NCI-H2107 (cell line): ENCODE measurements at regions not wholly inside any gene's neighbourhood (a gene's known extent, or its start where the extent isn't known, plus 50 kb on each side); places are given as distances from the start of the nearest gene placed in this dataset.
"Not testable (repeated sequence)": the region's sequence is repeated elsewhere in the genome, so short reads cannot be mapped to it uniquely, and the experiment has no call there.

Experiments used
- DNase-seq: peaks from one replicate; lab custom pipeline; 2025; lab: John Stamatoyannopoulos, UW

DNA sequence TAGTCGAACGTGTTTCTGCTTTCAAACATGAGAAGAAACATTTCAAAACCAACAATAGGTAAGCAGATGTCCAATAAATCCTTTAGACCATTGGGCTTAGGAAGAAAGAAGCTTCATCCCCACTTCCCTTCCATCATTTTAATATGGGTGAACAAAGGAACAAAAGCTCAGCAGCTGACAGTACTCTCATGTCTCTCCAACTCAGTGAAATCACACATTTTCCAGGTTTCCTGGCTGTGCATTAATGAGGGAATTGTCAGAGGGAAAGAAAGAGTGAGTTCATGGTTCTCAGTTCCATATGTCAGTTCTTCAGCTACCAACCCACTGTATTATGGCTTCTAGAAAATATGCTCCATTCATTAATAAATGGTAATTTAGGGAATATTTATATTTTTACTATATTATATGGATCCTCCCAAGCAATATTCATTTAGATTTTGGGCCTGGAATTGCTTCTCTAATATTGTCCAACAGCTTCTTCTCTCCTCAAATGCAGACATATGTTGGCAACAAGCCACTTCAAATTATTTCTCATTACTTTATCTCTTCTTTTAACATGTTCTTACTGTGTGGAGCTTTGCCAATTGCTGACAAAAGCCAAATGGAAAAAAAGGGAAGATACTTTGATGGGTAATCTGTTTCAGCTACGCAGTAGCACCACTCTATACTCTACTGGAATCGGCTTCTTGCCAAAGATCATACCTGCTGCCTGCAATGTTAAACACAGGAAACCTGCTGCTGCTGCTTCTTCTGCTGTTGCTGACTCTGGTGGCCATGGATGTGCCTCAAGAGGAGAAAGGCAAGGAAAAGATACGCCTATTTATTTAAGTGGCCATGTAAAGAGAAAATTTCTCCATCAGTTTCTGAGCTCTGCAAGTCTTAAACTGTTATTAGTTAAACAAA, 1757.6 kb downstream of the ARAP2 start:
- no peak for DNase-seq

DNA sequence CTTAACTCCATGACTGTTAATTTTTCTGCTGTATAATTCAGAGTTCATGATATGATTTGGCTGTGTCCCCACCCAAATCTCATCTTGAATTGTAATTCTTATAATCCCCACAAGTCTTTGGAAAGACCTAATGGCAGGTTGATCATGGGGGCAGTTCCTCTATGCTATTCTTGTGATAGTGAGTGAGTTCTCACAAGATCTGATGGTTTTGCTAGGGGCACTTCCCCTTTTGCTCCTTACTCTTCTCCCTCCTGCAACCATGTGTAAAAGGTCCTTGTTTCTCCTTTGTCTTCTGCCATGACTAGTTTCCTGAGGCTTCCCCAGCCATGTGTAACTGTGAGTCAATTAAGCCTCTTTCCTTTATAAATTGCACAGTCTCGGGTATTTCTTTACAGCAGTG, 1751.9 kb downstream of the ARAP2 start:
- no peak for DNase-seq

DNA sequence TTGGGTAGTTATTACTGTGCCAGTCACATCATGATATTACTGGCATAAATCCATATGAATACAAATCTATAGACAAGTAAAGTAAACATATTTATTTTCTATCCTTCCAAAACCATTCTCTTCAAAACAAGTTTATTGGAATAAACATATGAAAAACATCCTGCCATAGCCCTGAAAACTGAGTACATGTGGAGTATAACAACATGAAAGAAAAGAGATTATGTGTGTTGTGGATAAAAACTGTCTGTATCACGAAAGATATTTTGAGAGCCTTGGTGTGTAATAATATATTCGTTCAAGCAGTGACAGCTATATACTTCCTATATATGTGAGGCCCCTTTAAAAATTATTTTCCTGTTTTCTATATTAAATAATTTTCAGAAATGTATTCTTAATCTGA, 1742.2 kb downstream of the ARAP2 start:
- DNase-seq, result no peak

DNA sequence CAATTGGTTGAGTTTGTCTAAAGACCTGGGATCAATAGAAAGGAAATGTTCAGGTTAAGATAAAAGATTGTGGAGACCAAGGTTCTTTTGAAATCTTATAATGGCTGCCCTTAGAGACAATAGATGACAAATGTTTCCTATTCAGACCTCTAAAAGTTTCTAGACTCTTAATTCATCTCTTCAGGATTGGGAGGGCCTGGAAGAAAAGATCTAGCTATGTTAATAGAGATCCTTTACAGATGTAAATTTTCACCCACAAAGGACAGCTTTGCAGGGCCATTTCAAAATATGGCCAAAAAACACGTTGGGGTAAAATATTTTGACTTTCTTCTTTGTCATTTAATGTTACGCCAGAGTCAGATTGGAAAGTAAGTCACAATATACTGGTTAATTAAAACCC, 1739.6 kb downstream of the ARAP2 start:
- not testable (repeated sequence) for DNase-seq

DNA sequence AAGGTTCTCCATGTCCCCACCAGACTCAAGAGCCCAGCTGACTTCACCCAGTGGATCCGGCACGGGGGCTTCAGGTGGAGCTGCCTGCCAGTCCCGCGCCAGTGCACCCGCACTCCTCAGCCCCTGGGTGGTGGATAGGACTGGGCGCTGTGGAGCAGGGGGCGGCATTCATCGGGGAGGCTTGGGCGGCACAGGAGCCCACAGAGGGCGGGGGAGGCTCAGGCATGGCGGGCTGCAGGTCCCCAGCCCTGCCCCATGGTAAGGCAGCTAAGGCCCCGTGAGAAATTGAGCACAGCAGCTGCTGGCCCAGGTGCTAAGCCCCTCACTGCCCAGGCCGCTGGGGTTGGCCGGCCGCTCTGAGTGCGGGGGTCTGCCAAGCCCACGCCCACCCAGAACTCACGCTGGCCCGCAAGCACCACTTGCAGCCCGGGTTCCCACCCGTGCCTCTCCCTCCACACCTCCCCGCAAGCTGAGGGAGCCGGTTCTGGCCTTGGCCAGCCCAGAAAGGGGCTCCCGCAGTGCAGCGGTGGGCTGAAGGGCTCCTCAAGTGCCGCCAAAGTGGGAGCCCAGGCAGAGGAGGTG, 1737.7 kb downstream of the ARAP2 start:
- DNase-seq, result not testable (repeated sequence)

DNA sequence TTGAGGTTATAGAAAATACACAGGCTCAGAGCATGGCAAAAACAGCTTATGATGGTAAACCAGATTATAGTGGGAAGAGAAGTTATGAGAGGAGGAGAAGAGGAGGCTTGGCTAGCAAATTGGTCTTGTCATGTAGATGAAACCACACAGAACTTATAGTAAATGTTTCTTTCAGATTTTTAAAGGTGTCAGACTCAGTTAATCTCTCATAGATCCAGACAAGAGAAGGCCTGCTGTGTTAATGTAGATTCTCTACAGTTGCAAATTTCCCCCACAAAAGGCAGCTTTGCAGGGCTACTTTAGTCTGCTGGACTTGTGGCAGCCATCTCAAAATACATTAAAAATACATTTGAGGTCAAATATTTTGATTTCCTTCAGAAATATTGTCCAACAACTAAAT, 1731.7 kb downstream of the ARAP2 start:
- no peak for DNase-seq

DNA sequence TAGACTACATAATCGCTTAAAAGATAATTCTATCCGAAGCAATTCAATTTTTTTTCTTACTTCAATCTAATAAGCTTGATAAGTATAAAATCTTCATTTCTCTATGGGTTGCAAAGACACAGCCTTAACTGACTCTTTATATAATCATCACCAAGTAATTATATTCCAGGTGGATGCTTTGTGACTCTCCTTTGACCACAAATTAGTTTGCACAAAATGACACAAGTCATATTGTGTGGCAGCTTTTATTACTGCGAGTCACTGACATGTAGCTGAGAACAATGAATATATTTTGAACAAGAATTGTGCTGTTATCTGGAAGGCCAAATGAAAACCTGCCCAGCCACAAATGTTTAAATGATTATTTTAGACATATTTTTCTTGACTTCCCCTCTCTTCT, 1727.8 kb downstream of the ARAP2 start:
- no peak for DNase-seq

DNA sequence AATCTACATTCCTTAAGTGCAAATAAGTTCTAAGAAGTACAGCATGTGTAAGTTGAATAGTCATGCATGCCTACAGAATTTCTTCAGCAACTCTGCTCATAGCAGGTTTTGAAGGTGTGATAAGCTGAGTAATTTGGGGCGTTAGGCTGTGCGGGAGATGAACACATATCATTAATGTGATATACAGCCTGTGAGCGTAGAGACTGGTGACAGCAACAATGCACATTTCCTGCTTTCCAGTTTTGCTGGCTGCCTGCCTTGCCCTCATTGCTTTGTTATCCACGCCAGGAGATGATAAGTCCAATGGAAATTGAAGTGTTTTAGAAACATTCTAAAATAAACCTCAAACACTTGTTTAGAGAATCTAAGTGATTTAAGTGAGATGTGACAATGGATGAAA, 1709.4 kb downstream of the ARAP2 start:
- no peak for DNase-seq

DNA sequence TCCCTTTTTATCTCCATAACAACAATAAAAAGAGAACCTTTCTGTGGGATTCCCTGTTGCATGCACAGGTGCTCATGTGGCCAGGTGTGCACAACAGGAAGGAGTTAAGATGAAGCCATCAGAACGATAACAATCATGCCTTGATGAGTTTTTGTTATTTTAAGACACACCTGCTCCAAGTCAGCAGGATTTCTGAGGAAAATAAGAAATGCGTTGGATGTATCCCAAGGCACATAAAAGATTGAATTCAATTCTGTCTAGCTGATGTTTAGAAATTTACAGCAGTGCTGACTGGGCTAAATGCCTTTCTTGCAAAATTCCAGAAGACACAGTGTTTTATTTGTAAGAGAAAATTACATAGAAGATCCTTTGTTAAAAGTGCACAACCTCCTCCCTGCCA, 1678.2 kb downstream of the ARAP2 start:
- no peak for DNase-seq

DNA sequence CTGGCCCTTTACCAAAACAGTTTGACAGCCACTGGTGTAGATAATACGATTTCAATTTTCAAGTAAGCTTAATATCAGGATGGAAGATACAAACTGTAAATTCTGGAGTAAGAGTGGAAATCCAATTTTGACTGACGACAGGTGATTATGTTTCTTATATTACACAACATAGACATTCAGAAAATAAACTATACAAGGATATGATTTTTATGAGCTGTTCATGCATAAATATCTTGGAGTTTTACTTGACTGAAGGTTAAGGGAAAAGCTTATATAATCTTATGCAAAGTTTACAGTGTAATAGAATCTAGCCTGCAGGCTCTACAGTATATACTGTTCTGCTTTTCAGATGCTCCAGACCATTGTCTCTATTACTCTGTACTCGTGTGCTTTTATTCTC, 1672.3 kb downstream of the ARAP2 start:
- DNase-seq, result no peak

DNA sequence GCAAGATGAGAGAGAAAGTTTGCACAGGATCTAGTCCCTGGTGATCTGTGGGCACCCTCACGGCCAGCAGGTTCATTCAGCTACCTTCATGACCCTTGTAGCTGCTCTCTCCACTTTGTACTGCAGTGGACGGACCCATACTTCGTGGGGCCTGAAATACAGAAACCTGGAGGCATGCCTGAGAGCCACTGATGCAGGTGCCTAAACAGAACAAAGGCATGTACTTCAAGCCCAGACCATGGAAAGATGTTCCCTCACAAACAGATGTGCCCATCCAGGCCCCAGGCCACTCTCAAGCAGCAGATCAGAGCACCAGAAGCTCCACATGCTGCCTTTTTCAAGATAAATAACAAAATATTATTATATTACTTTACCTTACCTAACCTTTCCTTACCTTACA, 1629.0 kb downstream of the ARAP2 start:
- no peak for DNase-seq

DNA sequence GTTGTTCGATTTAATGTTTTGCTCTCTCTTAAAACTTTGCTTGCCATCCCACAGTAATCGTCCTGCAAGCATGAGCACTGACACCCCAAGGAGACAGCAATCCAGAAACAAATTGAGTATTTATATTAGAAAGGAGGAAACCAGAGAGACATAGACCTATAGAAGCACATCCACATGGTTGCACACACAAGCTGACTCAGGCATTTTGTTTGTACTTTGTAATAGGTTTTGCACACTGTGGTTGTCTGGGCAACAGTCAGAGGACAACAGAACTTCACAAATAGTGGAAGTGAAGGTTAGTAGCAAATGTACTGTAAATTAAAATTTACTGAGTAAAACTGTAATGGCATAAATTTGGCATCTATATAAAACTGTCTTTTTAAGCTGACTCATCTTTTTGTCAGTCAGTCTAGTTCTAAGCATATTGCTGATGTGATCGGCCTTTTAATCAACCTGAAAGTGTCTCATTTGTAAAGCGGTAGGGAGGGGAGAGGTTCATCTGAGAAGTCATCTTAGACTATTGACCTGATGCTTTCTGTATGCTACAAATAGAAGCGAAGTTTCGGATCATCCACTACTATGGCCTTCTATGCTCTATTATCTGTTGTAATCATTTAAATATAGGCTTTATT, 1624.7 kb downstream of the ARAP2 start:
- DNase-seq, result no peak

DNA sequence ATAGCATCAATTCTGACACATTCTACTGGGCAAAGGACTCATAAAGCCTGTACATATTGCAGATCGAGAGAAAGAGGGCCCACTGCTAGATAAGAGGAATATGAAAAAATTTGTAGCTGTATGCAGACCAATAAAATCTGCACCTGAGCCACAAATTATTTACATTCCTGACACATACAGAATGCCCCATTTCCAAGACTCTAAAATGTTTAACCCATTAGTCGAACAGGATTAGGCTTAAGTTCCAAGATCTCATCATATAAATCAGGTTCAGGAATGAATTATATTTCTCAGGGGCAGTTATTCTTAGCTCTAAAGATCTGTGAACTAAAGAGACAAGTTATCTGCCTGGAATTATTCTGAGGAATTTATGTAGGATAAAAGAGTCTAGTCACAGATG, 1615.8 kb downstream of the ARAP2 start:
- no peak for DNase-seq

DNA sequence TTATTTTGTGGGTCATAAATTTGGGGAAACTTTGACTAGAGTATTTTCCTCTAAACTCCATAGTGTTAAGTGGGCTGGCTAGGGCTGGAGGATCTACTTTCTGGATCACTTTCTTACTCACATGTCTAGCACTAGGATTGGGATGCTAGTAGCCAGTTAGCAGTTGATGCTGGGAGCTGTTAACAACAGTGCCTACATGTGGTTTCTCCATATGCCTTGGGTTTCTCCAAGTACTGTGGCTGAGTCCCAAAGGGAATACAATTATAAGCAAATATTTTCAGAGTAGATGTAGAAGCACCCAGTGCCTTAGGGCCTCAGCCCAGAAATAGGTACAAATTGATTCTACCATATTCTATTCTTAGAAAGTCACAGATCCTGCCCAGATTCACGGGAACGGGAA, 1614.9 kb downstream of the ARAP2 start:
- no peak for DNase-seq

DNA sequence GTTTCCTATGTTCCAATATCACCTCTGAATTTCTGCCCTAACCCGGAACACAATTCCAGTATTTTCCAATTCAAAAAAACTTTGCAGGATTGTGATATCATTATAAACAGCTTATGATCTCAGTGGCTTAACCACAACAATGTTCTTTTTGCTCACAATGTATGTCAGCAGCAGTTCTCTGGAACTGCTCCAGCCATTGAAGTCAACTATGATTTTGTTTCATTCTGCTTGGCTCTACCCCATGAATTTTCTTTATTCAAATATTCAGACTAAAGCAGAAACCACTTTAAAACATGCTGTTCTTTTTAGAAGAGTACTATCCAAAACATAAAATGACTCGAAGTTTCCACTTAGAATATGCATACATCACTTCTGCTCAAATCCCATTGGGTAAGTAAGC, 1611.1 kb downstream of the ARAP2 start:
- no peak for DNase-seq

DNA sequence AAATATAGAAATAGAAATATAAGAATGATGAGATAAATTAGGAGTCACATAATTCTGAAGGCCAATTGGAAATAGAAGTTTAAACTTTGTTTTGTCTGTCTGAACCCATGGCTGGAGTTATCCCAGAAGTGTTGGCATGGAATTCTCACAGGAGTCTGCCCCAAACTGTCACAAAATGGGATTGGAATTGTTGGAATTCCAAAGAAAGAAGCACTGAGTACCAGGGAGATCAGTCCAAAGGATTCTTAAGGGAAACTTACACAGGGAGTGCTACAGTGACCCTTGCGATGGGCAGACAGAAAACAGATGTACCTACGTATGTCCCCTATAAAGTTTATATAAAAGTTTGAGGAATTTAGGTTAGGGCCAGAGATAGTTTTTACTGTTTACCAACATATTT, 1607.7 kb downstream of the ARAP2 start:
- no peak for DNase-seq

DNA sequence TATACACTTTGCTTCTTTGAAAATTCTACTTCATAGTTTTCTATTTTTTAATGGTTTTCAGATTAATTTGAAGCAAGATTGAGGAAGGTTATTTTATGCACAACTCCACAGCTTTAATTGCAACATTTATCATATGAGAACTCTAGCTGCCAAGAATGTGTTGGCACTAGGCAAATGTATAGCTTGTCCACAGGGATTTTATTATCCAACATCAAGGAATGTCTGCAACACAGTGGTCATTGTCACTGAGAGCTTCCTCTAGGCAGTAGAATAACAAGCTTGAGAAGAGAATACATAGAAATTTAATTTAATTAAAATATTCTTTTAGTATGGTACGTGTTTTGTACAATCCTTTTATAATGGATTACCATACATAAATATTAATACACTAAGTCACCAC, 1600.8 kb downstream of the ARAP2 start:
- DNase-seq, result no peak

DNA sequence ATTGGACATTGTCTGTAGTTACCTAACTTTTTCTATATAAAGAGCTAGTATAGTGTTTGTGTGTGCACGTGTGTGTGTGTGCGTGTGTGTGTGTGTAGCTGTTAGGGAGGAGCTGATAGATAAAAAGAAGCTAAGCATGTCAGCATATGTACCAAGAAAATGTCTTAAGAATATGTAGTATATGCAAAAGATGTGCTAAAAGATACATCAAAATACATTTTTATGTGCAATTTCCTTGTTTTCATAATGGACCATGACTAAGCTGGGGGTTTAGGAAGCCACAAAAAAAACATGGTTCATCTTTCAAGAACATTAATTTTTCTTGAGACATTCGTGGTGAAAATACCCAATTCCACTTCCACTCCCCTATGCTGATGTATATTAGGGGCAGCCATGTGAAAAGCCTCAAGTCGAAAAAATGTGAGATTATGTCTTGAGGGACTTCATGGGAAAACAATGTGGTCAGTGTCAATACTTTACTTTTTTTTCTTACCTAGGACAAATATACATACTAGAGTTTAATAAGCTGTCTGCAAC, 1599.7 kb downstream of the ARAP2 start:
- DNase-seq, result no peak

DNA sequence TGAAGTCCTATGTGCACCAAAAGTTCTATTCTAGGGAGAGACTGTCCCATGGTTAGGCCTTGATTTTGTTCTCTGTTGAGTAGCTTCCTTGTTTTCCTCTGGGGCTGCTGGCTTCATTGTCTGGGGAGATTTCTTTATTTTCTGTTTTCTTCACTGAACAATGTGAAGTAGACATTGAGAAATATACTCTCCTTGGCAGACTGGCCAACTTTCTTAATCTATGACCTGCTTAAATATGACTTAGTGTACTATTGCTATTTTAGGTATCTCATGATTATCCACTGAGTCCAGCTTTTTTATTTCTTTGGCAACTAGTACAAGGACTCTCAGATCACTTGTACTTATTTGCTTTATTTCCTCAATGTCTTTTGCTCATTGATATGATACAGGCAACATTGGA, 1594.6 kb downstream of the ARAP2 start:
- DNase-seq, result no peak

DNA sequence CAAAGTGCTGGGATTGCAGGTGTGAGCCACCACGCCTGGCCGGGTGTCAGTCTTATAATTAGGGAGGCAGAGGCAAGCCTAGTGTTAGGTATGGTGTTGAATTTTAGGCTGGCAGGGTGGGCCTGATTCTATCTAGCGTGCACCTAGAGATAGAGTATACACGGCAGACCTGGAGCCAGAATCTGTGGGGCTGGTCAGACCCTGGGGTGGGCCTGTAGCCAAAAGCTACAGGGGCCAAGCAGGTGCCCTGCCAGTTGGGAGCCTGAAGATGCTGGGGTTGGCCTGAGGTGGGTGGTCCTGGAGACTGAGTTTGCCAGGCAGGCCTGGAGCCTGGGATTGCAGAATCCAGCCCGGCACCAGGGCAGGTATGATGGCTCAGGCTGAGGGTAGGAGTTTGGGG, 1580.3 kb downstream of the ARAP2 start:
- DNase-seq, result no peak

DNA sequence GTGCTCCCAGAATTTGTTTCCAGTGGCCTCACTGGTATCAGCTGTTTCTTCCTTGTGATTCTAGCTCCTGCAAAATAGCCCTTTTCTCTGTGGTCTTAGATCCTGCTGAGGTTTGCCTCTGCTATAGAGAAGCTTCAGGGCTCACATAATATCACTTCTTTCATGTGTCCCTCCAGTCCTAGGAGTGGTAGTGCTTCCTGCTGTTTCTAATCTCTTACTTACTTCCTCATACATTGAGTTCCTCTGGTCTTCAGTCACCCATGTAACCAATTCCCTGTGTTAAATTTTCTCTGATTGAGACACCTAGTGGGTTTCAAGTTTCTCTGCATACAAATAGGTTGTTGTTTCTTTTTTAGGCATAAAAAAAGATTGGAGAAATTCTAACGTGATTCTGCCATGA, 1567.9 kb downstream of the ARAP2 start:
- DNase-seq, result no peak

DNA sequence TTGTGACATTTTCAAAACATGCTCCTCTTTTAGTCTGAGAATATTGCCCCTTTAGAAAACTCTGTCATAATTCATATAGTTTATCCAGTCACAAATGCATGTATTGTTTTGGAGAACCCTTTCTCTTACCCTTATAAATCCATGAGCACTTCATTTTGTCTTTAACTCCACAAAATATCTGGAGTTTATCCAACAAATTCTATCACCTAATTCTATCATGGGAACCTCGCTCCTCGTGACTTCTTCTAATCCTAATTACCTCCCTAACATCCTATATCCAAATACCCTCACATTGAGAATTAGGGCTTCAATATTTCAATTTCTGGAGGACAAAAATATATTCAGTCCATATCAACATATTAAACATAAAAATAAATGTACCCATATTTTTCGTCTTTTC, 1565.9 kb downstream of the ARAP2 start:
- DNase-seq, result no peak

DNA sequence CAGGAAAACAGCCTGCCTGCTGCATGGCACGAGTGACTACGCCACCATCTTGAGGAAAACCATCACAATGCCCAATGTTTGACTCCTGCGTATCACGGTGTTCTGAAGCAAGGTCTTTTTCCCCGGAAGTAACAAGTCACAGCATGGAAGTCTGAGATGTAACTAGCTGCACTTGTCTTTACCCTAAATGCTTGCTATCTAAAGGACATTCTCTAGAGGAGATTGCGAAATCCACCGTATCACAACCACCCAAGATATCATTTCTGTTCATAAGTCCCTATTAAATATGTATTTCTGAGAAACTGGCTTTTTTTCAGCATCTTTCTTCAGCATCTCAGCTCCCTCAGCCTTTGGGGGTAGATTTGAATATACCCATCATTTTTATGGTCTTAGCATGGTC, 1565.1 kb downstream of the ARAP2 start:
- no peak for DNase-seq
